C4-2B (cell line): ENCODE measurements at regions not wholly inside any gene's neighbourhood (a gene's known extent, or its start where the extent isn't known, plus 50 kb on each side); places are given as distances from the start of the nearest gene placed in this dataset.

ENCODE experiments used
- ZFX ChIP-seq: fragments of 450-650 bp; IDR thresholded peaks from 2 replicates; pipeline ENCODE4 v1.6.1; 2017
- TF ChIP-seq, protein P1 (sequence below): fragments of 450-650 bp; conservative IDR thresholded peaks from 2 replicates; pipeline ENCODE4 v1.5.1; 2017; ENCODE audit warnings: mild to moderate bottlenecking

DNA sequence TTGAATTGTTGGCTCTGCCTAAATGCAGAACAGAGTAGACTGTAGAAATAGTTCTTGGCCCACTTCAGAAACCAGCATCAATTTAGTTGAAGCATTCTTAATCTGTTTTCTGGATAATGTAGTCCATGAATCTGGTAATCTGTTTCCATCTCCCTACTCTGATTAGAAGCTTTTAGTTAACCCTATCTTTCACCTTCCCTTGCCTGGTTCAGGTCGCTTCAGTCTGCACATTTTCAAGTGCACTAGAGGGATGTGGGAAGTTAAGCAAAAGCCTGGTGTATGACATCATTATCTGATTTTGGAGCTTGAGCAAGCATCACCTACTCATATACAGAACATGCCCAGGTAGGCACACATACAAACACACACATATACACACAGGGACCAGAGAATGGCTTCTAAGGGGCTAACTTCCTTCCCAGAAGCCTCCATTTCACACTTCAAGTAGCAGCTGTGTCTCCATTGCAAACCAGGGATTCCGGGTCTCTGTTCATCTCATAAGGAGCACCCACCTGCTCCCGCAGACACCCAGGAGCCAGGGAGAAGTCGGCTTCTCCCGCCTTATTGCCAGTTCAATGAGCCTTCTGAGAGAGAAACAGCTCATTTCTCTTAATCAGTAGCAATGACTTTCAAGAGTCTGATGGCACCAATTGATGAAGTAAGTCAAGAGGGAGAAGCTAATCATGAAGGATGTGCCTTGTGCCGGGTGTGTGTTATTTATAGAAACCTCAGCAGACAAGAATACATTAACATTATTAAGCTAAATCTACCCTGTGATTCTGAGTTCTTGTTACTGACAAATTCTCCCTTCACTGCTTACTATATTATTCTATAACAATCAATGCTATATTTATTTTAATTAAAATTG is 347.9 kb upstream of the STAC start:
- TF ChIP-seq, protein P1, sequence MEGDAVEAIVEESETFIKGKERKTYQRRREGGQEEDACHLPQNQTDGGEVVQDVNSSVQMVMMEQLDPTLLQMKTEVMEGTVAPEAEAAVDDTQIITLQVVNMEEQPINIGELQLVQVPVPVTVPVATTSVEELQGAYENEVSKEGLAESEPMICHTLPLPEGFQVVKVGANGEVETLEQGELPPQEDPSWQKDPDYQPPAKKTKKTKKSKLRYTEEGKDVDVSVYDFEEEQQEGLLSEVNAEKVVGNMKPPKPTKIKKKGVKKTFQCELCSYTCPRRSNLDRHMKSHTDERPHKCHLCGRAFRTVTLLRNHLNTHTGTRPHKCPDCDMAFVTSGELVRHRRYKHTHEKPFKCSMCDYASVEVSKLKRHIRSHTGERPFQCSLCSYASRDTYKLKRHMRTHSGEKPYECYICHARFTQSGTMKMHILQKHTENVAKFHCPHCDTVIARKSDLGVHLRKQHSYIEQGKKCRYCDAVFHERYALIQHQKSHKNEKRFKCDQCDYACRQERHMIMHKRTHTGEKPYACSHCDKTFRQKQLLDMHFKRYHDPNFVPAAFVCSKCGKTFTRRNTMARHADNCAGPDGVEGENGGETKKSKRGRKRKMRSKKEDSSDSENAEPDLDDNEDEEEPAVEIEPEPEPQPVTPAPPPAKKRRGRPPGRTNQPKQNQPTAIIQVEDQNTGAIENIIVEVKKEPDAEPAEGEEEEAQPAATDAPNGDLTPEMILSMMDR = no peak
- no peak for TF ChIP-seq ZFX
